Caco-2 (cell line): ENCODE measurements at regions not wholly inside any gene's neighbourhood (a gene's known extent, or its start where the extent isn't known, plus 50 kb on each side); places are given as distances from the start of the nearest gene placed in this dataset.

Experiments
- BruUV-seq: library from RNA; stranded (reverse); fragments of 400-500 nt; replicated peaks from 2 replicates; lab custom pipeline; 2021; lab: Mats Ljungman, UMichigan
- CTCF ChIA-PET: fragments of 300-600 bp; sonication (Branson Sonifier 250); formaldehyde crosslinking; loops from one replicate; lab custom pipeline; 2022; ENCODE audit warnings: antibody characterized with exemption; lab: Charles Lee
- POLR2A ChIA-PET: fragments of 300-600 bp; sonication (Branson Sonifier 250); formaldehyde crosslinking; loops from one replicate; lab custom pipeline; 2022; ENCODE audit warnings: antibody characterized with exemption; lab: Charles Lee
- DNase-seq, 2 experiments: peaks; one replicate each; pipeline versions ENCODE4 v3.0.0 to v3.0.0-alpha.2; 2020 to 2022
- H3K27me3 ChIP-seq: replicated peaks from 2 replicates; pipeline ENCODE4 v1.6.0; 2011; ENCODE audit warnings: low read length; ENCODE audit not compliant: control insufficient read depth, insufficient read depth
- H3K36me3 ChIP-seq: 2 replicates; pipeline ENCODE4 v1.5.1; 2011; ENCODE audit warnings: low read length; ENCODE audit not compliant: control insufficient read depth, insufficient read depth
- H3K4me1 ChIP-seq: fragments of 250-450 bp; sonication (Bioruptor Pico); 2 replicates; pipeline ENCODE4 v1.5.1; 2020; ENCODE audit warnings: mild to moderate bottlenecking
- H3K4me3 ChIP-seq: 2 replicates; pipeline ENCODE4 v1.5.1; 2011; ENCODE audit warnings: low read depth, mild to moderate bottlenecking, control low read depth, low read length
- H3K9me3 ChIP-seq: fragments of 250-450 bp; sonication (Bioruptor Pico); 2 replicates; pipeline ENCODE4 v1.5.1; 2020; ENCODE audit warnings: mild to moderate bottlenecking, moderate library complexity
- H3K27ac Mint-ChIP-seq: one replicate; pipeline ENCODE4 v1.8.0; 2022; ENCODE audit warnings: mixed read lengths; ENCODE audit not compliant: unreplicated experiment
- H3K27me3 Mint-ChIP-seq: one replicate; pipeline ENCODE4 v1.8.0; 2022; ENCODE audit warnings: mixed read lengths; ENCODE audit not compliant: insufficient read depth, unreplicated experiment
- H3K36me3 Mint-ChIP-seq: one replicate; pipeline ENCODE4 v1.8.0; 2022; ENCODE audit warnings: mild to moderate bottlenecking, mixed read lengths; ENCODE audit not compliant: insufficient read depth, unreplicated experiment
- H3K4me1 Mint-ChIP-seq: one replicate; pipeline ENCODE4 v1.8.0; 2022; ENCODE audit warnings: low read depth, mixed read lengths; ENCODE audit not compliant: unreplicated experiment
- H3K4me3 Mint-ChIP-seq: one replicate; pipeline ENCODE4 v1.8.0; 2022; ENCODE audit warnings: mild to moderate bottlenecking, moderate library complexity, mixed read lengths; ENCODE audit not compliant: unreplicated experiment
- H3K9me3 Mint-ChIP-seq: one replicate; pipeline ENCODE4 v1.8.0; 2022; ENCODE audit warnings: mixed read lengths; ENCODE audit not compliant: unreplicated experiment
- CTCF ChIP-seq, 2 experiments: fragments of 200-600 bp in 1 of 2; IDR thresholded peaks; 1 replicate in 1 of 2; 2 replicates in 1 of 2; pipeline versions ENCODE4 v1.5.1 to v1.8.0; 2011 to 2022; ENCODE audit warnings: antibody characterized with exemption in 1 of 2, control low read depth in 1 of 2, inconsistent platforms in 1 of 2, low read depth in 1 of 2, low read length in 1 of 2, mild to moderate bottlenecking in 1 of 2, moderate library complexity in 1 of 2; ENCODE audit not compliant: insufficient read depth in 1 of 2, severe bottlenecking in 1 of 2, unreplicated experiment in 1 of 2
- intact Hi-C: fragments of 100-400 bp; cut with micrococcal nuclease; formaldehyde crosslinking; loops from one replicate; pipeline ENCODE4 v1.10.0; 2022; ENCODE audit not compliant: unreplicated experiment

GRCh38 chr10:36494371-36494770 lies 631.0 kb upstream of the ANKRD30A start:
- Histone ChIP-seq H3K4me1 (no peaks in the 10 kb centered on the region), H3K36me3 (no peaks in the 10 kb centered on the region), H3K9me3 (no peaks in the 10 kb centered on the region), H3K4me3 (no peak overlapping the region), H3K27me3 (no peaks in the 10 kb centered on the region)
- no TSS peak for BruUV-seq
- DNase-seq = no peak
- Mint-ChIP-seq H3K4me1 (no peaks in the 10 kb centered on the region), H3K4me3 (no peak overlapping the region), H3K9me3 (no peaks in the 10 kb centered on the region), H3K27ac (no peak overlapping the region), H3K27me3 (peaks cover 10% of the 10 kb centered on the region), H3K36me3 (no peaks in the 10 kb centered on the region)
- CTCF ChIA-PET = no interaction called here
- no peak for TF ChIP-seq CTCF (IDR thresholded peaks at IDR 0.05; ENCODE audit: insufficient read depth in 1 of 2, low read depth in 1 of 2, low read length in 1 of 2, severe bottlenecking in 1 of 2, unreplicated experiment in 1 of 2)
- POLR2A ChIA-PET = no interaction called here
- intact Hi-C loops = no loop called here

GRCh38 chr10:36493516-36493880 lies 631.9 kb upstream of the ANKRD30A start:
- H3K4me3 Mint-ChIP-seq = no peak overlapping the region
- Histone ChIP-seq H3K4me3 (no peak overlapping the region), H3K4me1 (no peaks in the 10 kb centered on the region), H3K36me3 (no peaks in the 10 kb centered on the region), H3K27me3 (no peaks in the 10 kb centered on the region), H3K9me3 (no peaks in the 10 kb centered on the region)
- H3K27me3 Mint-ChIP-seq = peaks cover 10% of the 10 kb centered on the region
- H3K4me1 Mint-ChIP-seq = no peaks in the 10 kb centered on the region
- no TSS peak for BruUV-seq
- intact Hi-C loops = no loop called here
- DNase-seq = no peak
- TF ChIP-seq CTCF (IDR thresholded peaks at IDR 0.05; ENCODE audit: insufficient read depth in 1 of 2, low read depth in 1 of 2, low read length in 1 of 2, severe bottlenecking in 1 of 2, unreplicated experiment in 1 of 2) = no peak
- ChIA-PET POLR2A (no interaction called here), CTCF (no interaction called here)
- no peak overlapping the region for H3K27ac Mint-ChIP-seq
- no peaks in the 10 kb centered on the region for H3K36me3 Mint-ChIP-seq
- no peaks in the 10 kb centered on the region for H3K9me3 Mint-ChIP-seq

GRCh38 chr10:36492590-36493515 lies 632.5 kb upstream of the ANKRD30A start:
- Histone ChIP-seq H3K27me3 (no peaks in the 10 kb centered on the region), H3K36me3 (no peaks in the 10 kb centered on the region), H3K4me1 (no peaks in the 10 kb centered on the region), H3K9me3 (no peaks in the 10 kb centered on the region), H3K4me3 (no peak overlapping the region)
- H3K4me3 Mint-ChIP-seq = no peak overlapping the region
- TF ChIP-seq CTCF (IDR thresholded peaks at IDR 0.05; ENCODE audit: insufficient read depth in 1 of 2, low read depth in 1 of 2, low read length in 1 of 2, severe bottlenecking in 1 of 2, unreplicated experiment in 1 of 2) = no peak
- BruUV-seq = no TSS peak
- intact Hi-C loops = no loop called here
- peaks cover 10% of the 10 kb centered on the region for H3K27me3 Mint-ChIP-seq
- no peaks in the 10 kb centered on the region for H3K4me1 Mint-ChIP-seq
- POLR2A ChIA-PET = no interaction called here
- no peaks in the 10 kb centered on the region for H3K9me3 Mint-ChIP-seq
- CTCF ChIA-PET = no interaction called here
- H3K36me3 Mint-ChIP-seq = no peaks in the 10 kb centered on the region
- no peak for DNase-seq
- H3K27ac Mint-ChIP-seq = no peak overlapping the region
